Stimulated activated CD4-positive, alpha-beta T cell treated with anti-CD3 and anti-CD28 coated beads, Interleukin-1b, Interleukin-23, amount 100 ng/mL, for 24 hours (primary cell): ENCODE measurements at regions not wholly inside any gene's neighbourhood (a gene's known extent, or its start where the extent isn't known, plus 50 kb on each side); places are given as distances from the start of the nearest gene placed in this dataset.
"Not testable (repeated sequence)": the region's sequence is repeated elsewhere in the genome, so short reads cannot be mapped to it uniquely, and the experiment has no call there.

Experiments used
- DNase-seq, 4 experiments: peaks; one replicate each; pipeline ENCODE4 v3.0.0-alpha.2; 2020; ENCODE audit warnings: low read depth in 4 of 4, low spot score in 1 of 4

- DNase-seq, result no peak
Measured at GRCh38 chr17:83159204-83160049, 80.0 kb downstream of the METRNL start.

GRCh38 chr17:83160443-83161297, 81.3 kb downstream of the METRNL start:
- no peak for DNase-seq

DNA sequence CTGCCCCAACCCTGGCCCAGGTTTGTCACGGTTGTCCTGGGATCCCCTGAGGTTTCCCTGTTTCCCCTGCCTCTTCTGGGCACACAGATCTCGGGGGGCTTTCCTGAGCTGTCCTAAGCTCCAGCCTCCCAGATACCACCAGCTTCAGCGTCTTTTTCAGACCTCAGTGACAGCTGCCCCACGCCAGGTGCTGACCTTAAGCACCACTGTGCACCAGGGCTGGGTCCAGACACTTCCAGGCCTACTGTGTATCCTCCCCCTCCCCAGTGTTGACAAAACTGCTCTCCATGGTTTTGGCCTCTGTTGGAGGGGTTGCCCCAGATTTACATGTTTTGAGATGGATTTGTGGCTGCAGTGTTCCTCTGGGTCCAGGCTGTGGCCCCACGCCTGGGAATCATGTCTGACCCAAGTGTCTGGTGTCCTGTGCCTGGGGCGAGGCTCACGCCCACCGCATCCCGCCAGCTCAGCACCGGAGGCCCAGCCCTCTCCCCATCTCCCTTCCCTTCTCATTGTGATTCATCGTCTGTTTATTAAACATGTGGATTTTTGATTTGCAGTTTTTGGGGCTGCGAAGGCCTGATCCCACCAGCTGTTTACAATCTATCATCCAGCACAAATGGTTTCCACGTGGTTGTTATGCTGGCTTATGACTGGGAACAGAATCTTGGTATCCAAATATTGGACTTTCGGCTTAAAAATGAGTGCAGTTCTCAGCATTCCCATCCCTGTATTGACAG, 82.1 kb downstream of the METRNL start:
- no peak for DNase-seq

DNA sequence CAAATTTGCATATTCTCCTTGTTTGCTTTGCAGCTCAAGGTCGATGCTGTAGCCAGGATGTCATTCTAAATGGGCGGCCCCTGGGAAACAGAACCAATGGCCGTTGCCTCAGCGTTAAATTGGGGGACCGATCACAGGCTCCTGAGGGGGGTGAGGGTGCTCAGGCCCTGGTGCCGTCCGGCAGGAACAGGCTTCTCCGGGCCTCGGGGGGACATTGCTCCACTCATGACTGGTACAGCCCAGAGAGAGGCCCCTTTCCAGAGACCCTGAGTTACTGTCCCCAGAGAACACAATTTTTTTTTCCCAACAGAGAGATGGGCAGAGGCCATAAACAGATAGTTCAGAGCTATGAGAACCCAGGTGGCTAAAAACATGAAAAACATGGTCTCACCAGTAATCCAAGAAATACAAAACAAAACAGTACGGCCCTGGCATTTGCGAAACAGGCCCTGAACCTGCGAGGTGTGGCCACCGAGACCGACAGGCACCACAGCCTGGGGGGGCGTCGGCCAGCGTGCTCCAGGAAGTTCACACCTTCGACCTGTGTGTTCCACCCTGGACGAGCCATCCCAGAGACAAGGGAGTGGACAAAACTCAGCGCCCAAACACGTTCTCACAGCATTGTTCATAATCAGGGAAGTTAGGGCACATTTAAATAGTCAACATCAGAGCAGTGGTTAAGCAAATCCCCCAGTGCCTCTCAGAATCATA, 82.8 kb downstream of the METRNL start:
- no peak for DNase-seq

GRCh38 chr17:83164490-83164889, 85.1 kb downstream of the METRNL start:
- DNase-seq, result no peak

DNA sequence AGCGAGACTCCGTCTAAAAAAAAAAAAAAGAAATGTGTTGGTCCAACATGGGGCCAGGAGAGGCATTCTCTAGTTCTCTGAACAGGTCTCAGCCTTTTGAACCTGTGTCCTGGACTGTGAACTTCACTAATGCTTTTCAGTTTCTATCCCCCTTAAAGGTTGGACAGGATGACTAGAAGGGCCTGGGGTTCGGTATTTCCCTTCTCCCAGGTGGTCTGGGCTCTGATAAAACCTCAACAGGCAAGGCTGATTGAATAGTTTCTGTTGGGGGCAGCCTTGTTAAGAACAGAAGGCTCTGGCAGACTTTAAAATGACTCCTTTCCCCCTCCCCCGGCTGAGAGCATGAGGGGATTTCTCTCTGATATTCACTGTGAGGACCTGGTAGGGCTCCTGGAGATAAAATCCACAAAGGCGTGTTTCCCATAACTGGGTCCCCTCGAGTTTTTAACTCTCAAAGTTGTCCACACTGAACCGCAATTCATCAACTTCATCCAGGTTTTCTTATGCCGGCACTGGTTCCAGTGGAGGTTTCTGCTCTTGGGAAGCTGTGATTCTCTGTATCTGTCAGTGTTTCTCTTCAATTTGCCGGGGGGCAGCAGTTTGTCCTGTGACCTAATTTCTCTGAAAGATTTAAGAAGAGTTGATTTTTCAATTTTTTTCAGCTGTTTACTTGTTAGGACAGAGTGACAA, 91.3 kb downstream of the METRNL start:
- no peak for DNase-seq

DNA sequence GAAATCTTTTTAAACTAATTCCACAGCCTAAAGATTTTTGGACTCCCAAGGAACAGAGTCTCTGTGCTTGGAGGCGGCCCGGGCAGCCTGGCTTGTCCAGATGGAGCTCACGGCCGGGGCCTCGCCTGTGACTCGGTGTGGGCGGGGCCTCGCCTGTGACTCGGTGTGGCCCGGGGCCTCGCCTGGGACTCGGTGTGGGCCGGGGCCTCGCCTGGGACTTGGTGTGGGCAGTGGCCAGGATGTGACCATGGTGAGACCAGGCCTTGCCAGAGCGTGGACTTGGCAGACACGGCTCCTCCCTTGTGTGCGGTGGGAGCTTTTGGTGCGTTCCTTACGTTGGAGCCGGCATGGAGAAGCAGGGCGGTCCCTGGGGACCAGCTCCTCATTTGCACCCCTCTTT, 92.3 kb downstream of the METRNL start:
- DNase-seq, result no peak

DNA sequence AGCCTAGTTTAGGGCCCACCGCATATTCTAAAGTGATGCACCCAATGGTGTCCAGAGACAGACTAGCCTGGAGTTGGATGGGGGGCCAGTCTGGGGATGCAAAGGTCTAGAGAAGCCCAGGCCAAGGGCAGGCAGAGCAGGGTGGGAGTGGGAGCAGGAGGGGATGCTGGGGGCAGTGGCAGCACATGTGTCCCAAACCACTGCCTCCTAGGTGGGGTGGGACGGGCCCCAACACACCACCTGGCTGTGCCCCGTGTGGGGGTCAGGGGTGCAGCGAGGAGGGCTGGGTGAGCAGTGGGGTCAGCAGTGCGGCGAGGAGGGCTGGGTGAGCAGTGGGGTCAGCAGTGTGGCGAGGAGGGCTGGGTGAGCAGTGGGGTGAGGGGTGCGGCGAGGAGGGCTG, 92.7 kb downstream of the METRNL start:
- not testable (repeated sequence) for DNase-seq

DNA sequence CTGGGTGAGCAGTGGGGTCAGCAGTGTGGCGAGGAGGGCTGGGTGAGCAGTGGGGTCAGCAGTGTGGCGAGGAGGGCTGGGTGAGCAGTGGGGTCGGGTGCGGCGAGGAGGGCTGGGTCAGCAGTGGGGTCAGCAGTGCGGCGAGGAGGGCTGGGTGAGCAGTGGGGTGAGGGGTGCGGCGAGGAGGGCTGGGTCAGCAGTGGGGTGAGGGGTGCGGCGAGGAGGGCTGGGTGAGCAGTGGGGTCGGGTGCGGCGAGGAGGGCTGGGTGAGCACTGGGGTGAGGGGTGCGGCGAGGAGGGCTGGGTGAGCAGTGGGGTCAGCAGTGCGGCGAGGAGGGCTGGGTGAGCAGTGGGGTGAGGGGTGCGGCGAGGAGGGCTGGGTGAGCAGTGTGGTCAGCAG, 93.2 kb downstream of the METRNL start:
- not testable (repeated sequence) for DNase-seq

- not testable (repeated sequence) for DNase-seq
Measured at GRCh38 chr17:83173180-83173913, 93.9 kb downstream of the METRNL start.

GRCh38 chr17:83173914-83174361, 94.5 kb downstream of the METRNL start:
- no peak for DNase-seq

GRCh38 chr17:83174362-83175118, 95.1 kb downstream of the METRNL start:
- no peak for DNase-seq

GRCh38 chr17:83175119-83175821, 95.9 kb downstream of the METRNL start:
- no peak for DNase-seq

GRCh38 chr17:83175822-83176622, 96.6 kb downstream of the METRNL start:
- DNase-seq, result no peak

GRCh38 chr17:83176623-83177583, 97.5 kb downstream of the METRNL start:
- no peak for DNase-seq
